Endothelial cell of umbilical vein (primary cell): ENCODE measurements at regions not wholly inside any gene's neighbourhood (a gene's known extent, or its start where the extent isn't known, plus 50 kb on each side); places are given as distances from the start of the nearest gene placed in this dataset.

Source experiments
- BruUV-seq: library from RNA; stranded (reverse); fragments of 400-500 nt; replicated peaks from 2 replicates; lab custom pipeline; 2021; lab: Mats Ljungman, UMichigan
- CTCF ChIA-PET: fragments of 300-600, 350-600 bp; sonication (Branson Sonifier 250); formaldehyde crosslinking; loops from one replicate; lab custom pipeline; 2021; ENCODE audit warnings: antibody characterized with exemption, inconsistent platforms; lab: Charles Lee
- POLR2A ChIA-PET: fragments of 300-600, 350-600 bp; sonication (Branson Sonifier 250); formaldehyde crosslinking; loops from one replicate; lab custom pipeline; 2021; ENCODE audit warnings: antibody characterized with exemption, inconsistent platforms; lab: Charles Lee
- DNase-seq: peaks from one replicate; pipeline ENCODE4 v3.0.0-alpha.2; 2011; ENCODE audit warnings: low read depth, low spot score
- FAIRE-seq: peaks from 2 replicates; lab custom pipeline; 2011; peaks lifted over from hg19 to GRCh38; lab: Jason Lieb, UNC
- H2AFZ ChIP-seq: 2 replicates; pipeline ENCODE4 v1.6.0; 2012; ENCODE audit warnings: low read depth, low read length, control low read depth, inconsistent platforms
- H3K27ac ChIP-seq: 2 replicates; pipeline ENCODE4 v1.5.1; 2011; ENCODE audit warnings: low read depth, mild to moderate bottlenecking, control low read depth, low read length, moderate library complexity; ENCODE audit not compliant: insufficient read depth
- H3K27me3 ChIP-seq, 2 experiments: 2 replicates each; pipeline versions ENCODE4 v1.6.0 to v1.6.1; 2011; ENCODE audit warnings: low read length in 2 of 2, mixed read lengths in 1 of 2; ENCODE audit not compliant: control insufficient read depth in 2 of 2, insufficient read depth in 2 of 2
- H3K36me3 ChIP-seq, 2 experiments: 2 replicates in 1 of 2; 3 replicates in 1 of 2; pipeline ENCODE4 v1.5.1; 2011; ENCODE audit warnings: low read length in 2 of 2, mild to moderate bottlenecking in 1 of 2, moderate library complexity in 1 of 2; ENCODE audit not compliant: control insufficient read depth in 2 of 2, insufficient read depth in 2 of 2; ENCODE audit errors: extremely low read depth in 1 of 2
- H3K4me1 ChIP-seq: 3 replicates; pipeline ENCODE4 v1.5.1; 2011; ENCODE audit warnings: mild to moderate bottlenecking, low read length; ENCODE audit not compliant: control insufficient read depth, insufficient read depth; ENCODE audit errors: extremely low read depth
- H3K4me2 ChIP-seq: 2 replicates; pipeline ENCODE4 v1.6.1; 2011; ENCODE audit warnings: low read length, control low read depth, mixed read lengths; ENCODE audit not compliant: insufficient read depth
- H3K4me3 ChIP-seq, 3 experiments: fragments of 200-600 bp in 1 of 3; sonication (generic), shearing (Covaris generic) in 1 of 3; replicated peaks in 1 of 3; 2 replicates each; pipeline ENCODE4 v1.5.1; 2011 to 2016; ENCODE audit warnings: control low read depth in 3 of 3, low read length in 3 of 3, mild to moderate bottlenecking in 2 of 3, inconsistent platforms in 1 of 3, low read depth in 1 of 3, moderate library complexity in 1 of 3; ENCODE audit not compliant: insufficient read depth in 1 of 3
- H3K79me2 ChIP-seq: 2 replicates; pipeline ENCODE4 v1.6.0; 2012; ENCODE audit warnings: low read length, inconsistent platforms; ENCODE audit not compliant: control insufficient read depth, insufficient read depth
- H3K9ac ChIP-seq: replicated peaks from 2 replicates; pipeline ENCODE3; 2011; ENCODE audit warnings: low read length, control low read depth; ENCODE audit not compliant: insufficient read depth; ENCODE audit errors: extremely low read depth
- H3K9me1 ChIP-seq: replicated peaks from 3 replicates; pipeline ENCODE4 v1.6.0; 2011; ENCODE audit warnings: mild to moderate bottlenecking, low read length; ENCODE audit not compliant: control insufficient read depth, insufficient read depth; ENCODE audit errors: extremely low read depth
- H3K9me3 ChIP-seq: replicated peaks from 2 replicates; pipeline ENCODE4 v1.5.1; 2012; ENCODE audit warnings: low read length, inconsistent platforms; ENCODE audit not compliant: control insufficient read depth, insufficient read depth
- H4K20me1 ChIP-seq: replicated peaks from 2 replicates; pipeline ENCODE3; 2011; ENCODE audit warnings: mild to moderate bottlenecking, low read length; ENCODE audit not compliant: control insufficient read depth, insufficient read depth; ENCODE audit errors: extremely low read depth
- CTCF ChIP-seq, 2 donors: IDR thresholded peaks; 1 replicate in 1 of 2; 2 replicates in 1 of 2; pipeline ENCODE4 v1.5.1; 2011; ENCODE audit warnings: low read length in 2 of 2, mild to moderate bottlenecking in 2 of 2, moderate library complexity in 2 of 2, control low read depth in 1 of 2, inconsistent platforms in 1 of 2, low read depth in 1 of 2; ENCODE audit not compliant: insufficient read depth in 1 of 2; ENCODE audit errors: extremely low read depth in 1 of 2
- EZH2 ChIP-seq: IDR thresholded peaks from 2 replicates; pipeline ENCODE4 v1.6.1; 2012; ENCODE audit warnings: borderline replicate concordance, low read depth, mild to moderate bottlenecking, moderate library complexity, low read length, inconsistent platforms; ENCODE audit not compliant: severe bottlenecking
- FOS ChIP-seq: IDR thresholded peaks from 2 replicates; pipeline ENCODE4 v1.6.1; 2011; ENCODE audit warnings: mild to moderate bottlenecking, low read length, moderate library complexity, borderline replicate concordance; ENCODE audit not compliant: insufficient read depth
- GATA2 ChIP-seq: IDR thresholded peaks from 2 replicates; pipeline ENCODE4 v1.7.0; 2011; ENCODE audit warnings: low read depth, mild to moderate bottlenecking, moderate library complexity, mixed read lengths, low read length; ENCODE audit not compliant: insufficient read length, insufficient read depth
- JUN ChIP-seq: IDR thresholded peaks from 2 replicates; pipeline ENCODE4 v1.6.1; 2011; ENCODE audit warnings: borderline replicate concordance, low read depth; ENCODE audit not compliant: insufficient read length, insufficient read depth
- MAX ChIP-seq: IDR thresholded peaks from 2 replicates; pipeline ENCODE4 v1.6.1; 2011; ENCODE audit not compliant: insufficient read depth, insufficient read length
- MYC ChIP-seq: IDR thresholded peaks from one replicate; pipeline ENCODE4 v1.6.1; 2011; ENCODE audit warnings: mild to moderate bottlenecking, low read depth, low read length
- POLR2A ChIP-seq: IDR thresholded peaks from 2 replicates; pipeline ENCODE4 v1.6.1; 2012; ENCODE audit warnings: low read depth, mild to moderate bottlenecking, control low read depth, low read length
- POLR2AphosphoS5 ChIP-seq: IDR thresholded peaks from 2 replicates; pipeline ENCODE4 v1.6.1; 2012; ENCODE audit warnings: low read depth, mild to moderate bottlenecking, control low read depth, low read length, moderate library complexity; ENCODE audit not compliant: insufficient read depth
- dilution Hi-C: fragments of 300-500 bp; cut with MboI; formaldehyde crosslinking; loops from one replicate; pipeline ENCODE4 v1.15.0; 2019; ENCODE audit warnings: low sequenced_read_pairs; ENCODE audit not compliant: extremely low pct_ligation_motif_present
- intact Hi-C: fragments of 100-400 bp; cut with micrococcal nuclease; formaldehyde crosslinking; loops from one replicate; pipeline ENCODE4 v1.10.0; 2022

DNA sequence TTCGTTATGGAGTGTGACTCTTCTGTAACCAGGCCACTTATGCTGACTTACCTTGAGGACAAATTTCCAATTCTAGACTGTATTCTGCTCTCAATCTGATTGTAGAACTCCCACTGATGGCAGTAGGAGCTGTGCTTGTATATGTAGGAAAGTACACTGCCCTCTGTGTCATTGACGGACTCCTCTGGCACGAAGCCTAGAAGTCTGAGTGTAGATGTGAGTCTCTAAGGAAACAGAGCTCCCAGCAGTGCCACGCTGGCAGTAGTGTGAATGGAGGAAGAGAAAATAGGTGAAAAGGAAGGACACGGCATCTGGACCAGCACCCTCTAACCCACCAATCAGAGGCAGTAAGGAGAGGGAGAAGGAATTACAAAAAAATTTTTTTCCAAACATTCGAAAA is 130.4 kb upstream of the ADGRL2 start:
- TF ChIP-seq JUN (no peak), FOS (peak; percentile 33)
- Histone ChIP-seq H3K4me3 (no peak overlapping the region), H3K4me2 (peak overlapping the region; percentile 8), H3K9me3 (no peaks in the 10 kb centered on the region), H2AFZ (peak overlapping the region; percentile 50), H3K79me2 (no peaks in the 10 kb centered on the region), H4K20me1 (no peaks in the 10 kb centered on the region), H3K27me3 (no peaks in the 10 kb centered on the region), H3K36me3 (no peaks in the 10 kb centered on the region), H3K27ac (no peak overlapping the region), H3K4me1 (peaks cover 8% of the 10 kb centered on the region), H3K9ac (peak overlapping the region; percentile 22), H3K9me1 (no peaks in the 10 kb centered on the region)
- CTCF ChIA-PET, result interaction anchor here (0.7 to 1.9 kb wide), 9 partner anchors 11 to 121 kb away, joined by 3 to 15 read pairs (median 5); no protein-coding TSS in a partner anchor
- dilution Hi-C loops (no loop called here), intact Hi-C loops (loop anchor here (1.0 to 2.0 kb wide), 2 partner anchors 17 to 121 kb away; no protein-coding TSS in a partner anchor)
- POLR2A ChIA-PET, result no interaction called here
- peak; percentile 98 for DNase-seq
- no TSS peak for BruUV-seq
- peak; percentile 94 for FAIRE-seq

GRCh38 chr1:81666586-81666985 is 134.1 kb upstream of the ADGRL2 start:
- Histone ChIP-seq H4K20me1 (no peaks in the 10 kb centered on the region), H3K9ac (no peak overlapping the region), H3K9me3 (no peaks in the 10 kb centered on the region), H3K27me3 (no peaks in the 10 kb centered on the region), H2AFZ (no peak overlapping the region), H3K4me3 (no peak overlapping the region), H3K36me3 (no peaks in the 10 kb centered on the region), H3K9me1 (no peaks in the 10 kb centered on the region), H3K79me2 (no peaks in the 10 kb centered on the region), H3K4me2 (no peak overlapping the region), H3K4me1 (peaks cover 8% of the 10 kb centered on the region), H3K27ac (no peak overlapping the region)
- no peak for FAIRE-seq
- POLR2A ChIA-PET, result no interaction called here
- CTCF ChIA-PET, result no interaction called here
- BruUV-seq, result no TSS peak
- TF ChIP-seq POLR2AphosphoS5 (no peak), MYC (no peak), CTCF (IDR thresholded peaks at IDR 0.05; ENCODE audit: extremely low read depth in 1 of 2, insufficient read depth in 1 of 2, low read depth in 1 of 2, low read length in 2 of 2) (no peak), MAX (no peak), JUN (no peak), POLR2A (no peak), GATA2 (no peak), FOS (no peak), EZH2 (no peak)
- intact Hi-C loops (no loop called here), dilution Hi-C loops (no loop called here)
- DNase-seq, result no peak
